Stimulated activated CD4-positive, alpha-beta T cell treated with anti-CD3 and anti-CD28 coated beads, TNF-alpha, amount 100 ng/mL, for 48 hours (primary cell): ENCODE measurements at regions not wholly inside any gene's neighbourhood (a gene's known extent, or its start where the extent isn't known, plus 50 kb on each side); places are given as distances from the start of the nearest gene placed in this dataset.

Experiments
- DNase-seq, 3 donors: peaks; one replicate each; pipeline ENCODE4 v3.0.0-alpha.2; 2020; ENCODE audit warnings: low read depth in 3 of 3

DNA sequence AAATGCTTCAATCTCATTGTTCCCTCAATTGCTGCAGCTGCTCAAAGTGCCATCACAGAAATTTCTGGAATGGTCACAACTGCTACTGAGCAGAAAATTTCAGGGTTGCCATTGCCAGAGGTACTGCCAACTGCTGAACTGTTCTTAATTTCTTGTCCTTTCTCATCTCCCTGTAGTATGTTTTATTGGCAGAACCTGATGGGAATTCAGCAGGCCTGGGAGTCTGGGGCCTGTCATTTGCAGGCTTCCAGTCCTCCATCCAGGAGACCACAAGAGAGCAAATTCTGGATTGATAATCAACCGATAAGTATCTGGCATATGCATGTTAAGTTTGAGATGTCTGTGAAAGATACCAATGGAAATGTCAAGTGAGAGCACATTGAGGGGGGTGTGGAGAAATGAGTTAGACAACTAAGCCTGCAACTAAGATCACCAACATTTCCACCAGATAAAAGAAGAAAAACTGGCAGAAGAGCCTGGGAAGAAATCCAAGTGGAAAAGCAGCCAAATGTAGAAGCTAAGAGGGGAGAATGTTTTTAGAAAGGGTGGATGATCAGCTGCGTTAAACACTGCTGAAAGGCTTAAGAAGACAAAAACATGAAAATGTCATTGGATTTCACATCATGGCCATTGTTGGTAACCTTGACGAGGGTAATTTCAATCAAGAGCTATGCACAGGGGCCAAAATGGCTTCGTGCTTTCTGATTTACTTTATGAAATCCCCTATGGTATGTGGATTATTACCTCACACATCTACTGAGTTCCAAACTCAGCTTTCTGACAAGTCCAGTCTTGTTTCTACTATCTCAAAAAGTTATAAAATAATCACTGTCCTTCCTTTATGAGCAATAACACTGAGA, 648.1 kb downstream of the PLPP3 start:
- DNase-seq, result no peak

DNA sequence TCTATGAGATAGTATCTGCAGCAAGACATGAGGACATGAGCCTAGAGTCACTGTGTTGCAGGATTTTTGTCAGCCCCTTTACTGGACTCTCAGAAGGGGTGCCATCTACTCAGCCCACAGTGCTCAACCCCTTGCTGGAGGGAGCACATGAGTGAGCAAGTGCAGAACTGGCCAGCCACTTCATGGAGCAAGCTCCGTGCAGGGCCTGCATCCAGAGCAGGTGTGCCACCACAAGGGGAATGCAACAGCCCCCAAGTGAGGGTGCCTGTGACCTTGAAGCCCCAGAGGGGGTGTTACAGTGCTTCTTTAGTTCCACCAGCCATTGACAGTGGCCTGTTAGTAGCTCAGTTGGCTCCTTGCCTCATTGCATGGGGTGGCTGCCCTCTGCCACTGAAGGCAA, 649.7 kb downstream of the PLPP3 start:
- DNase-seq, result no peak

GRCh38 chr1:55928576-55928975, 650.8 kb downstream of the PLPP3 start:
- DNase-seq, result no peak

GRCh38 chr1:55927702-55928290, 651.6 kb downstream of the PLPP3 start:
- no peak for DNase-seq

DNA sequence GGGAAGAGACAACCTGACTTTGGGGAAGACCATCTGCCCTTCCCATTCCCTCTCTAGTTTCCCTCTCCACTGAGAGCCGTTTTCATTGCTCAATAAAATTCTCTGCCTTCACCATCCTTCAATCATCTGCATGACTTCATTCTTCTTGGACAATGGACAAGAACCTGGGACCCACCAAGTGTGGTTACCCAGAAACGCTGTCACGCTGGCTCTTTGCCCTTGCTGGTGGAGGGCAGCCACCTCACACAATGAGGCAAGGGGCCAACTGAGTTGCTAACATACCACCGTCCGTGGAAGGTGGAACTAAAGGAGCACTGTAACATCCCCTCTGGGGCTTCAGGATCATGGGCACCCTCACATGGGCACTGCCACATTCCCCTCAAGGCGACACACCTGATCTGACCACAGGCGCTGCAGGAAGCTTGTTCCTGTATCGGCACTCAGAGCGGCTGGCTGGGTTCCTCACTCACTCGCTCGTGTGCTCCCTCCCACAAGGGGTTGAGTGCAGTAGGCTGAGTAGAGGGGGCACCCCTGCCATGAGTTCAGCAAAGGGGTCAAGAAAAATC, 652.4 kb downstream of the PLPP3 start:
- DNase-seq, result no peak

- DNase-seq, result no peak
Observed at GRCh38 chr1:55916907-55917306, 662.5 kb downstream of the PLPP3 start.

DNA sequence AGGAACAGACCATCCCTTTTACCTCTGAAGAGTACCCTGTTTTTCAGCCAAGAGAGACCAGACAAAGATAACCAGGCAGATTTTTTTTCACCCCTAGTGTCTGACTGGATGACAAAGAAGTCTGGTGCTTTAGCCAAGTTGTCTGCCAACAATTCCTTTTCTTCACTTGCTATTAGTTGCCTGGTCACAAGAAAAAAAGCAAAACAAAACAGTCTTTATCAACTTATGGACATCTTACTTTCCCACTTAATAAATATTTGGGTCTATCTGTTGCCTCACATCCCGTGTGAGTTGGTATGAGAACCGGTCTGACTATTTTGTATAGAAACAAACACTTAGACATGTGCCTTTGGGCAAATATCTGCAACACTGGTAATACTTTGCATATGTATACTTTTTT, 662.9 kb downstream of the PLPP3 start:
- DNase-seq, result no peak

DNA sequence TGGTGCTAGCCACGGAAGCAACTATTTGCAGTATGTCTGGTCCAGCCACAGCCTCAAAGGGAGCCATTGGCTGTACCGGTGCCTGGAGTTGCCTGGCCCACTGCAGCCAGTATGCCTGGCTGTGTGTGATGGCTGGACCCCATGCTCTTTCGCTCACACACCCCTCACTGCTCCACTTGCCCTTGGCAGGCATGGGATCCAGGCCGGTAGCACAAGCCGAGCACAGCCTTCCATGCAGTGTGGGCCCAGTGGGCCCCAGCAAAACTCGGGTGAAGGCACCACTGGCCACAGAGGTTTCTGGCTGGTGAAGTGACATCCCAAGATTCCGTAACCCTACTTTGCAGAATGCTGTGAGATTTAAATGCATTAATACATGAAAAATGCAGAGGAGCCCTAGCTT, 665.8 kb downstream of the PLPP3 start:
- DNase-seq, result no peak

DNA sequence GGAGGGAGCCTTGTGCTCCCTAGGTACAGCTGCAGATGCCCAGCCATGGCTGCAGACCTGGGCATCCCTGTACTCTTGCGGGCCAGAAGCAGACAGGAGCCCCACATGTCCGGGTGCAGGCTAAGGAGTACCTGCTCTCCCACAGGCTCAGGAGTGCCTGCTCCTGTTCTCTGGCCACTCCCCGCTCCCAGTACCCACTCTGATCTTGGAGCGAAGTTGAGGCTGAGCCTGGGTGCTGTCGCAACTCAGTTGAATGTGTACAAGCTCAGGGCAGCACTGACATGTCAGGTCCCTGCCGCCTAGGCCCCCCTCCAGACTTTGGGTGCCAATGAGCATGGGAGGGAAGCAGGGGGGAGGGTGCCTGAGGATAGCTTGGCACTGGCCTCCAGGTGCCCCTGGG, 666.9 kb downstream of the PLPP3 start:
- DNase-seq, result no peak

GRCh38 chr1:55904541-55904940, 674.8 kb downstream of the PLPP3 start:
- no peak for DNase-seq

- no peak for DNase-seq
Observed at GRCh38 chr1:55898181-55898580, 681.2 kb downstream of the PLPP3 start.

- DNase-seq, result no peak
Observed at GRCh38 chr1:55896210-55896609, 681.0 kb upstream of the USP24 start.

GRCh38 chr1:55894521-55894920, 679.4 kb upstream of the USP24 start:
- DNase-seq, result no peak

DNA sequence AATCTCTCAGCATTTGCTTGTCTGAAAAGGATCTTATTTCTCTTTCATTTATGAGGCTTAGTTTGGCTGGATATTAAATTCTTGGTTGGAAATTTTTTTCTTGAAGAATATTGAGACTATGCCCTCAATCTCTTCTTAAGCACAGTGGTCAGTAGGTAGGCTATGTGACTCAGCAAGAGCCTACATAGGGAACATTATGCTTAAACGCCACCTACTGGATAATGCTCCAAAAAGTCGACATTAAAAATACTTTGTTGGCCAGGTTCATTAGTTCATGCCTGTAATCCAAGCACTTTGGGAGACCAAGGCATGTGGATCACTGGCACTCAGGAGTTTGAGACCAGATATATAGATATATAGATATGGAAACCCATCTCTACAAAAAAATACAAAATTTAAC, 678.0 kb upstream of the USP24 start:
- no peak for DNase-seq

GRCh38 chr1:55888685-55889317, 673.6 kb upstream of the USP24 start:
- no peak for DNase-seq

GRCh38 chr1:55886856-55887712, 671.9 kb upstream of the USP24 start:
- DNase-seq, result no peak

GRCh38 chr1:55885619-55886018, 670.5 kb upstream of the USP24 start:
- no peak for DNase-seq

DNA sequence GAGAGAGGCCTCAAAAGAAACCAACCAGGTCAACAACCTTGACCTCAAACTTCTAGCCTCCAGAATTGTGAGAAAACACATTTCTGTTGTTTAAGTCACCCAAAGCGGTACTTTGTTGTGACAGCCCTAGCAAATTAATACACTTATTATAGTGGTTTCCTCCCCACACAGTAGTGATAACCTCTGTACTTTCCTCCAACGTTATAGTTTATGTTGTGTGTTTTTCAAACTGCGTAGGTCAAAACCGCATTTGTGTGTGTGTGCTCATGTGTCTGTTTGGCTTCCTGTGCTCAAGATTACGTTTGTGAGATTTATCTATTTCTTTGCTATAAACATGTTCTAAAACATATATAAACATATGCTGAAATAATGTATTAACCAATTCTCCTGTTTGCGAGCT, 667.8 kb upstream of the USP24 start:
- DNase-seq, result no peak

DNA sequence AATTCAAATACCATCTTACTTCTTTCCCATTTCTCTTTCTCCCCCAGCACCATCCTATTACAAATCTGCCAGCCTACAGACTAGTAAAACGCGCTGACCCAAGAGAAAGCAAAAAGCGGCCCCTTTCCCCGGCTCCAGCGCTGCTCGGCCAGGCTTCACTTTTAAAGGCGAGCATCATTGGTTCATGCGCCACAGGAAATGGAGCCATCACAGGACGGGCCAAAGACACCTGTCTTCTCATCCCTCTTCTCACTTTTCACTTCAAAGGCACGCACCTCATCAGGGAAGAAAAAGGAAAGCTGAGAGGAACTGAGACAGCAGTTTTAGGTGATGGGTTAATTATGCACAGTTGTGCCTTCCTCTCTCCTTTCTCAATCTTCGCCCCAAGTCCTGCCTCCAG, 664.2 kb upstream of the USP24 start:
- DNase-seq, result no peak

GRCh38 chr1:55877437-55878232, 662.5 kb upstream of the USP24 start:
- DNase-seq, result no peak
